Neural crest cell (in vitro differentiated cells): ENCODE measurements at regions not wholly inside any gene's neighbourhood (a gene's known extent, or its start where the extent isn't known, plus 50 kb on each side); places are given as distances from the start of the nearest gene placed in this dataset.

Experiments
- DNase-seq: peaks from one replicate; pipeline ENCODE4 v3.0.0; 2021; ENCODE audit warnings: low read depth, mixed read lengths, low spot score
- H3K27ac Mint-ChIP-seq: one replicate; pipeline ENCODE4 v1.8.0; 2021; ENCODE audit warnings: mild to moderate bottlenecking, mixed read lengths; ENCODE audit not compliant: unreplicated experiment
- H3K27me3 Mint-ChIP-seq: 2 replicates; pipeline ENCODE4 v1.8.0; 2021; ENCODE audit warnings: low read depth, mild to moderate bottlenecking, mixed read lengths
- H3K36me3 Mint-ChIP-seq: 2 replicates; pipeline ENCODE4 v1.8.0; 2021; ENCODE audit warnings: low read depth, mild to moderate bottlenecking, mixed read lengths
- H3K4me1 Mint-ChIP-seq: 2 replicates; pipeline ENCODE4 v1.8.0; 2021; ENCODE audit warnings: mixed read lengths
- H3K4me3 Mint-ChIP-seq: one replicate; pipeline ENCODE4 v1.8.0; 2021; ENCODE audit warnings: mild to moderate bottlenecking, mixed read lengths
- H3K9me3 Mint-ChIP-seq: 2 replicates; pipeline ENCODE4 v1.8.0; 2021; ENCODE audit warnings: mixed read lengths
- CTCF ChIP-seq: fragments of 200-600 bp; sonication (generic); conservative IDR thresholded peaks from 2 replicates; pipeline ENCODE4 v1.5.0; 2021; ENCODE audit warnings: antibody characterized with exemption, mild to moderate bottlenecking

DNA sequence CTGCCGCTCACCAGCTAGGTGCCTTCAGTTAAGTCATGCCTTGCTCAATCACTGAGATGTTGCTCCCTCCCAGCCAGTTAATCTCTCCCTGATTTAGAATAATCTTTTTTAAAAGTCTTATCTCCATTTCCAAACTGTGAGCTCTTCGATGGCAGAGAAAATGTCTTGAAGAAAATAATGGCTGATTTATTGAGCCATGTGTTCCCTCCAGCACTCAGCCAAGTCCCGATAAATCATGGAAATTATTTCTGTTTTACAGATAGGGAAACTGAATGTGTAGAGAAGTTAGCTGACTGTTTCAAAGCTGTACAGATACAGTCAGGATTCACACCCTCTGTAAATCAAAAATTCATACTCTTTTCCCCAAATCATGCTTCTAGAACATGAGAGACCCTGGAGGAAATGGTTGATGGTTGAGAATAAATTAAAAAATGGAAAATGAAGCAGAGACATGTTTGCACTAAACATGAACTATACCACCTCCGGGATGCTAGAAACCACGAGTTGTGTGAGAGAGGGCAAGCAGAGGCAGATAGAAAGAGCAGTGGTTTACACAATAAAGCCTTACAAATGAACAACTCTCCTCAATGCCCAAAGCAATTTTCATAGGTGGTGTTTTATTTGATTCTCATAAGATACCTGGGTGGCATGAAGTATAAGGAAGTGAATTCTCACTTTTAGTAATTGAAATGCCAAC lies 376.4 kb downstream of the PLPP3 start:
- Mint-ChIP-seq H3K36me3 (peaks cover 2% of the 10 kb centered on the region), H3K4me3 (no peak overlapping the region), H3K4me1 (peaks cover 30% of the 10 kb centered on the region), H3K9me3 (peaks cover 3% of the 10 kb centered on the region), H3K27ac (no peak overlapping the region), H3K27me3 (no peaks in the 10 kb centered on the region)
- TF ChIP-seq CTCF, result no peak
- no peak for DNase-seq

DNA sequence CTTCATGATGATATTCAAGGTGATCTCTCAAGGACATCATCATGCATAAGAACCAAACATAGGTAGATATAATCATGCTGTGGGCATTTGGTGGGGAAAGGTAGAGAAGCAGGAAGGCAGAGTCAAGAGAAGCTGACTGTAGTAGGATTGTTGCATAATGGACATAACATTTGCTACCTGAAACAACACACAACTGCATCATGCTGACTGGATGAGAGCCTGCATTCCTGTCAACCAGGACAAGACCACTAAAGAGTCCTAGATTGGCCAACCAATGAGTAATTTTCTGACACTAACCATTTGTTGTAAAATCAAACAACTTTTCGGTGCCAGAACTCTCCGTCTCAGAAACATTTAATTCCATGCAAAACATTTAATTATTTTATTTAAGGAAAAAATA lies 377.2 kb downstream of the PLPP3 start:
- peaks cover 30% of the 10 kb centered on the region for H3K4me1 Mint-ChIP-seq
- H3K9me3 Mint-ChIP-seq, result peaks cover 3% of the 10 kb centered on the region
- no peak for DNase-seq
- no peak overlapping the region for H3K27ac Mint-ChIP-seq
- no peaks in the 10 kb centered on the region for H3K27me3 Mint-ChIP-seq
- peaks cover 2% of the 10 kb centered on the region for H3K36me3 Mint-ChIP-seq
- no peak overlapping the region for H3K4me3 Mint-ChIP-seq
- TF ChIP-seq CTCF, result no peak

- H3K27ac Mint-ChIP-seq, result no peak overlapping the region
- DNase-seq, result no peak
- no peaks in the 10 kb centered on the region for H3K27me3 Mint-ChIP-seq
- peaks cover 3% of the 10 kb centered on the region for H3K9me3 Mint-ChIP-seq
- TF ChIP-seq CTCF, result no peak
- no peak overlapping the region for H3K4me3 Mint-ChIP-seq
- peaks cover 40% of the 10 kb centered on the region for H3K4me1 Mint-ChIP-seq
- no peaks in the 10 kb centered on the region for H3K36me3 Mint-ChIP-seq
Observed at GRCh38 chr1:56200896-56201295, 378.5 kb downstream of the PLPP3 start.

DNA sequence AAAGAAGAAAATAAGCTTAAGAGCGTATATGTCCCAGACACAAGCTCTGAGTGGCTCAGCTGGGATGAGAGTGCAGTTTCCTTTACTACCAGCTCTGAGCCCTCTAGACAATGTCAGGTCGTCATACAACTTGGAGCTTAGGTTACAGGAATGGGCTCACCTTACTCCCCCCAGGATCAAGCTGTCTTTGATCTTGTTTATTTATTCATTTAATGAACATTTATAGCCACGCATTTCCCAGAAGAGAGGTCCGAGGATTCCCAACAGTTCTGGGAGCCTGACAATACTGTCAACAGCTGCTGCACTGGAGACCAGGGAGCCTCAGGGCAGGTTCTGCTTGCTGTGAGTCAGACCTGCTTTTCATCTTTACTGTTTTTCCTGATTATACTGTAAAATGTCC lies 378.9 kb downstream of the PLPP3 start:
- Mint-ChIP-seq H3K9me3 (peaks cover 3% of the 10 kb centered on the region), H3K27ac (no peak overlapping the region), H3K36me3 (no peaks in the 10 kb centered on the region), H3K27me3 (no peaks in the 10 kb centered on the region), H3K4me3 (no peak overlapping the region), H3K4me1 (peaks cover 40% of the 10 kb centered on the region)
- no peak for TF ChIP-seq CTCF
- no peak for DNase-seq

DNA sequence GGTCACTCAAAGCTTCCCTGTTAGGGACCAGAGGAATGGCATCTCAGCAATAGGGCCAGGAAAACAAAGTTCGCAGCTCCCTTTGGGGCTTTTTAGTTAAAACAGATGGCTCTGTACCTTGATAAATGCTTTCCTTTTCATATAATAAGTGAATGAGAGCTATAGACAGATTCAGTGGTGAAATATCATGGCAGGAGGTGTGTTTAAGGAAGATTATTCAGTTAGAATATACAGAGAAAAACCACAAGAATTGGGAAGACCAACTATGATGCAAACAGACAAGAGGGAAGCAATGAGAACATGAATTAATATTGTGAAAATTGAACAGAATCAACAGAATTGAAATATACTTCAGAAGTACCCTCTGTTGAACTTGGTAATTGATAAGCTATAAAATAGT lies 379.4 kb downstream of the PLPP3 start:
- TF ChIP-seq CTCF, result no peak
- H3K36me3 Mint-ChIP-seq, result no peaks in the 10 kb centered on the region
- no peak overlapping the region for H3K4me3 Mint-ChIP-seq
- peaks cover 40% of the 10 kb centered on the region for H3K4me1 Mint-ChIP-seq
- H3K27ac Mint-ChIP-seq, result no peak overlapping the region
- H3K27me3 Mint-ChIP-seq, result no peaks in the 10 kb centered on the region
- peaks cover 3% of the 10 kb centered on the region for H3K9me3 Mint-ChIP-seq
- DNase-seq, result no peak
